ENCODE measurements at regions not wholly inside any gene's neighbourhood (a gene's known extent, or its start where the extent isn't known, plus 50 kb on each side); places are given as distances from the start of the nearest gene placed in this dataset.

GRCh38 chr1:2969011-2969844 lies 52.0 kb upstream of the ACTRT2 start:
- TF ChIP-seq RFX5 (IDR thresholded peaks at IDR 0.05; ENCODE audit: borderline replicate concordance, low read depth, low read length) (no peak), CTCF (IDR thresholded peaks at IDR 0.05; ENCODE audit: control extremely low read depth in 1 of 3, insufficient read depth in 1 of 3, low read depth in 1 of 3, low read length in 3 of 3) (no peak), POLR2A (IDR thresholded peaks at IDR 0.05; ENCODE audit: control extremely low read depth in 1 of 2, low read depth in 2 of 2, low read length in 2 of 2) (no peak), TEAD4 (IDR thresholded peaks at IDR 0.05; ENCODE audit: low read depth, low read length) (no peak), POLR2AphosphoS5 (IDR thresholded peaks at IDR 0.05; ENCODE audit: low read depth, low read length) (no peak), CEBPB (IDR thresholded peaks at IDR 0.05; ENCODE audit: low read depth, low read length) (no peak), JUN (IDR thresholded peaks at IDR 0.05; ENCODE audit: low read depth, low read length) (no peak)
- TF ChIP-seq, protein P1, sequence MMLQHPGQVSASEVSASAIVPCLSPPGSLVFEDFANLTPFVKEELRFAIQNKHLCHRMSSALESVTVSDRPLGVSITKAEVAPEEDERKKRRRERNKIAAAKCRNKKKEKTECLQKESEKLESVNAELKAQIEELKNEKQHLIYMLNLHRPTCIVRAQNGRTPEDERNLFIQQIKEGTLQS (IDR thresholded peaks at IDR 0.05; ENCODE audit: insufficient read depth, low read depth, low read length), result no peak
